Caco-2 (cell line): ENCODE measurements at regions not wholly inside any gene's neighbourhood (a gene's known extent, or its start where the extent isn't known, plus 50 kb on each side); places are given as distances from the start of the nearest gene placed in this dataset.

Experiments used
- BruUV-seq: library from RNA; stranded (reverse); fragments of 400-500 nt; replicated peaks from 2 replicates; lab custom pipeline; 2021; lab: Mats Ljungman, UMichigan
- CTCF ChIA-PET: fragments of 300-600 bp; sonication (Branson Sonifier 250); formaldehyde crosslinking; loops from one replicate; lab custom pipeline; 2022; ENCODE audit warnings: antibody characterized with exemption; lab: Charles Lee
- POLR2A ChIA-PET: fragments of 300-600 bp; sonication (Branson Sonifier 250); formaldehyde crosslinking; loops from one replicate; lab custom pipeline; 2022; ENCODE audit warnings: antibody characterized with exemption; lab: Charles Lee
- DNase-seq, 2 experiments: peaks; one replicate each; pipeline versions ENCODE4 v3.0.0 to v3.0.0-alpha.2; 2020 to 2022
- H3K27me3 ChIP-seq: replicated peaks from 2 replicates; pipeline ENCODE4 v1.6.0; 2011; ENCODE audit warnings: low read length; ENCODE audit not compliant: control insufficient read depth, insufficient read depth
- H3K36me3 ChIP-seq: 2 replicates; pipeline ENCODE4 v1.5.1; 2011; ENCODE audit warnings: low read length; ENCODE audit not compliant: control insufficient read depth, insufficient read depth
- H3K4me1 ChIP-seq: fragments of 250-450 bp; sonication (Bioruptor Pico); 2 replicates; pipeline ENCODE4 v1.5.1; 2020; ENCODE audit warnings: mild to moderate bottlenecking
- H3K4me3 ChIP-seq: 2 replicates; pipeline ENCODE4 v1.5.1; 2011; ENCODE audit warnings: low read depth, mild to moderate bottlenecking, control low read depth, low read length
- H3K9me3 ChIP-seq: fragments of 250-450 bp; sonication (Bioruptor Pico); 2 replicates; pipeline ENCODE4 v1.5.1; 2020; ENCODE audit warnings: mild to moderate bottlenecking, moderate library complexity
- H3K27ac Mint-ChIP-seq: one replicate; pipeline ENCODE4 v1.8.0; 2022; ENCODE audit warnings: mixed read lengths; ENCODE audit not compliant: unreplicated experiment
- H3K27me3 Mint-ChIP-seq: one replicate; pipeline ENCODE4 v1.8.0; 2022; ENCODE audit warnings: mixed read lengths; ENCODE audit not compliant: insufficient read depth, unreplicated experiment
- H3K36me3 Mint-ChIP-seq: one replicate; pipeline ENCODE4 v1.8.0; 2022; ENCODE audit warnings: mild to moderate bottlenecking, mixed read lengths; ENCODE audit not compliant: insufficient read depth, unreplicated experiment
- H3K4me1 Mint-ChIP-seq: one replicate; pipeline ENCODE4 v1.8.0; 2022; ENCODE audit warnings: low read depth, mixed read lengths; ENCODE audit not compliant: unreplicated experiment
- H3K4me3 Mint-ChIP-seq: one replicate; pipeline ENCODE4 v1.8.0; 2022; ENCODE audit warnings: mild to moderate bottlenecking, moderate library complexity, mixed read lengths; ENCODE audit not compliant: unreplicated experiment
- H3K9me3 Mint-ChIP-seq: one replicate; pipeline ENCODE4 v1.8.0; 2022; ENCODE audit warnings: mixed read lengths; ENCODE audit not compliant: unreplicated experiment
- intact Hi-C: fragments of 100-400 bp; cut with micrococcal nuclease; formaldehyde crosslinking; loops from one replicate; pipeline ENCODE4 v1.10.0; 2022; ENCODE audit not compliant: unreplicated experiment
- TF ChIP-seq, protein P1 (sequence below), 2 experiments: fragments of 200-600 bp in 1 of 2; IDR thresholded peaks; 1 replicate in 1 of 2; 2 replicates in 1 of 2; pipeline versions ENCODE4 v1.5.1 to v1.8.0; 2011 to 2022; ENCODE audit warnings: antibody characterized with exemption in 1 of 2, control low read depth in 1 of 2, inconsistent platforms in 1 of 2, low read depth in 1 of 2, low read length in 1 of 2, mild to moderate bottlenecking in 1 of 2, moderate library complexity in 1 of 2; ENCODE audit not compliant: insufficient read depth in 1 of 2, severe bottlenecking in 1 of 2, unreplicated experiment in 1 of 2

DNA sequence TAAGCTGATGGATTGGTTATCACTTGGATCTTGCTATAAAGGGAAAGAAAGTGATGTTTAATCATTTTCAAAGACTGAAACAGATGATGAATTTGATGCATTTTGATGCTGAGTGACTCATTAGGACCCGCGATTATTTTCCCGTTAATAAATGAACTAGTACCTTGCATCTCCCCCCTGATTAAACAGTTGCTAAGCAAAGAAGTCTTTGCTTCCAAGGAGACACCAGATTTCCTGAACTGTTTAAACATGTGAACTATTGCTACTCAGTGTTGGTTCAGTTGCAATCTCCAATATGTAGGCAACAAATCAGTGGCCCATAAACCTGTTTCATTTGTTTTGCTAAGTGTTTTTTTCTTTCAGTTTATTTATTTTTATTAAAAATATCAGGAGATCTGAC, 375.2 kb downstream of the AACS start:
- CTCF ChIA-PET, result no interaction called here
- H3K36me3 ChIP-seq, result no peaks in the 10 kb centered on the region
- no TSS peak for BruUV-seq

DNA sequence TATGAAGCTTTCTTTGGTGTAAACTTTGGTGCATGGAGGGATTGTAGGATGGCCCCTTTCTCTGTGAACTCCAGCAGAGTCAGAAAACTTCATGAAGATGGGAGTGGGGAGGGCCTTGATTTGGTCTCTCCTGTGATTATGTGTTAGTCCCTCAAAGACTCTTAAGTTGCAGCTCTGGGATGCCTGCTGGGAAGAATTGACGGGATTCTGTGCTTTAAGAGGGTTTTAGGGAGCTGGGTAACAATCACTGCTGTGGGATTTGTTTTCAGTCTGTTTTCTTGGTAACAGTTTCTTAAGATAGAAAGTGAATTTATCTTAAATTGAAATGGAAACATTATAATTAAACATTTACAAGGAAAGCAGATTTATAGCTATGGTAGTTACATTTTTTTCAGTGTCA, 378.1 kb downstream of the AACS start:
- CTCF ChIA-PET, result no interaction called here
- Mint-ChIP-seq H3K27ac (no peak overlapping the region), H3K9me3 (no peaks in the 10 kb centered on the region), H3K36me3 (no peaks in the 10 kb centered on the region), H3K27me3 (peaks cover 4% of the 10 kb centered on the region), H3K4me3 (no peak overlapping the region), H3K4me1 (no peaks in the 10 kb centered on the region)
- Histone ChIP-seq H3K36me3 (no peaks in the 10 kb centered on the region), H3K9me3 (no peaks in the 10 kb centered on the region), H3K27me3 (peaks cover 1% of the 10 kb centered on the region; the same call in 1 of the 2 replicates), H3K4me3 (no peak overlapping the region), H3K4me1 (no peaks in the 10 kb centered on the region)
- no peak for DNase-seq
- intact Hi-C loops, result no loop called here
- TF ChIP-seq, protein P1, sequence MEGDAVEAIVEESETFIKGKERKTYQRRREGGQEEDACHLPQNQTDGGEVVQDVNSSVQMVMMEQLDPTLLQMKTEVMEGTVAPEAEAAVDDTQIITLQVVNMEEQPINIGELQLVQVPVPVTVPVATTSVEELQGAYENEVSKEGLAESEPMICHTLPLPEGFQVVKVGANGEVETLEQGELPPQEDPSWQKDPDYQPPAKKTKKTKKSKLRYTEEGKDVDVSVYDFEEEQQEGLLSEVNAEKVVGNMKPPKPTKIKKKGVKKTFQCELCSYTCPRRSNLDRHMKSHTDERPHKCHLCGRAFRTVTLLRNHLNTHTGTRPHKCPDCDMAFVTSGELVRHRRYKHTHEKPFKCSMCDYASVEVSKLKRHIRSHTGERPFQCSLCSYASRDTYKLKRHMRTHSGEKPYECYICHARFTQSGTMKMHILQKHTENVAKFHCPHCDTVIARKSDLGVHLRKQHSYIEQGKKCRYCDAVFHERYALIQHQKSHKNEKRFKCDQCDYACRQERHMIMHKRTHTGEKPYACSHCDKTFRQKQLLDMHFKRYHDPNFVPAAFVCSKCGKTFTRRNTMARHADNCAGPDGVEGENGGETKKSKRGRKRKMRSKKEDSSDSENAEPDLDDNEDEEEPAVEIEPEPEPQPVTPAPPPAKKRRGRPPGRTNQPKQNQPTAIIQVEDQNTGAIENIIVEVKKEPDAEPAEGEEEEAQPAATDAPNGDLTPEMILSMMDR (IDR thresholded peaks at IDR 0.05; ENCODE audit: insufficient read depth in 1 of 2, low read depth in 1 of 2, low read length in 1 of 2, severe bottlenecking in 1 of 2, unreplicated experiment in 1 of 2), result no peak
- POLR2A ChIA-PET, result no interaction called here
- BruUV-seq, result no TSS peak

More for the DNA sequence above, 375.2 kb downstream of the AACS start:
- DNase-seq, result no peak
- intact Hi-C loops, result no loop called here
- peaks cover 1% of the 10 kb centered on the region; the same call in 1 of the 2 replicates for H3K27me3 ChIP-seq
- no peaks in the 10 kb centered on the region for H3K9me3 Mint-ChIP-seq
- H3K27ac Mint-ChIP-seq, result no peak overlapping the region
- TF ChIP-seq, protein P1 (IDR thresholded peaks at IDR 0.05; ENCODE audit: insufficient read depth in 1 of 2, low read depth in 1 of 2, low read length in 1 of 2, severe bottlenecking in 1 of 2, unreplicated experiment in 1 of 2), result no peak
- no peaks in the 10 kb centered on the region for H3K4me1 Mint-ChIP-seq
- POLR2A ChIA-PET, result no interaction called here
- H3K4me3 ChIP-seq, result no peak overlapping the region
- no peak overlapping the region for H3K4me3 Mint-ChIP-seq
- H3K9me3 ChIP-seq, result no peaks in the 10 kb centered on the region
- H3K4me1 ChIP-seq, result no peaks in the 10 kb centered on the region
- no peaks in the 10 kb centered on the region for H3K36me3 Mint-ChIP-seq
- peaks cover 15% of the 10 kb centered on the region for H3K27me3 Mint-ChIP-seq

DNA sequence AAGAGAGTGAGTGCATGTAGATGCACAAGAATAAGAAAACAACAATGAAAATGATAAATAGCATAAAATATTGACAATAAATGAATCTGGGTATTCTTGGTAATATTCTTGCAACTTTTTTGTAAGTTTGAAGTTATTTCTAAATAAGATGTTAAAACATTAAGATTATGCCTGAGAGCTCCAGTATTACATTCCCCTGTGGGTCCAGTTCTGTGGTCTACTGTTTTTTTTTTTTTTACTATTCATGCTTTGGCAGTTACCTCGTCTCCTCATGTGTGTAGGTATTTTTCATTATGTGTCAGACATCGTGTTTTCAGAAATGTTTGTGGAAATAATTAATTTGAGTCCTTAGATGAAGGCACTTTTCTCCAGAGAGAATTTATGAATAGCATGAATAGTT, 386.2 kb downstream of the AACS start:
- Histone ChIP-seq H3K36me3 (no peaks in the 10 kb centered on the region), H3K9me3 (no peaks in the 10 kb centered on the region), H3K27me3 (no peaks in the 10 kb centered on the region), H3K4me1 (no peaks in the 10 kb centered on the region), H3K4me3 (no peak overlapping the region)
- ChIA-PET CTCF (no interaction called here), POLR2A (no interaction called here)
- DNase-seq, result no peak
- TF ChIP-seq, protein P1 (IDR thresholded peaks at IDR 0.05; ENCODE audit: insufficient read depth in 1 of 2, low read depth in 1 of 2, low read length in 1 of 2, severe bottlenecking in 1 of 2, unreplicated experiment in 1 of 2), result no peak
- Mint-ChIP-seq H3K36me3 (no peaks in the 10 kb centered on the region), H3K27me3 (peaks cover 14% of the 10 kb centered on the region), H3K9me3 (peaks cover 9% of the 10 kb centered on the region), H3K4me3 (no peak overlapping the region), H3K4me1 (no peaks in the 10 kb centered on the region), H3K27ac (no peak overlapping the region)
- no TSS peak for BruUV-seq
- intact Hi-C loops, result no loop called here
